ENCODE measurements at regions not wholly inside any gene's neighbourhood (a gene's known extent, or its start where the extent isn't known, plus 50 kb on each side); places are given as distances from the start of the nearest gene placed in this dataset.
A peak's percentile ranks its signal among the peaks of the same experiment; 100 is the strongest.
"Not testable (repeated sequence)": the region's sequence is repeated elsewhere in the genome, so short reads cannot be mapped to it uniquely, and the experiment has no call there.

DNA sequence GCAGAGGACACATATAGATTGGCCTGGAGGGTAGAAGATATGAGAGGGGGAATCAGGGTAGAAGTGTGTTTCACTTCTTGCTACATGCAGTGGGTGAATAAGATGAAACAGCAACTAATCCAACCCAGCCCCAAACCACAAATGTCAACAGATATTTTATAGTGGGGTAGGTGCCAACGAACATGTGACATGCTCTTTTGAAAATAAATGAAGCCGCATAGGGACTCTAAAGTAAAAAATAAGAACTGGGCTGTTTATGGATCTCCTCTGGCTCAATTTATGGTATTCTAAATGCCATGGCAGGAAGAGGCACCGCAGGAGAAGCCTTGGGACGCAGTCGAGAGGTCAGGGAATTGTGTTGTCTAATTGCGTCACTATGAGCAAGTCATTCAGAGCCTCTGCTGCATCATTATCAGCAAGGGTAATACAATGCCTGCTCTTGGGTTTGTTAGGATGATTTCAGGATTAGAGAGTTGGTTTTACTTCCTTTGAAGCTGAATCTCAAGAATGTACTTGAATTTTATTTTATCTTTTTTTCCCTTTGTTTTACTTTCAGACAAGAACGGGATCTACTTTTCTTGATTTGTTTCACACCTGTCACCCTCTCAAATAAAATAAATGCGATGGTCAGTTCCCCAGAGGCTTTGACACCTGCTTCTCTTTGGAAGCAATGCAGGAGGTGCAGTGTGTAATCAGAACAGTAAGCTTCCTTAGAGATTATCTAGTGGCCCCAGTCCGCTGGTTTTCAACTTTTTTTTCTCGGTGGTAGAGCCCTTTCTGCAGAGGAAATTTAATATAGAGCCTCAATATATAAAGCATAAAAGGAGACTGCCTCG lies 375.6 kb upstream of the CLINT1 start:
- no peak for DNase-seq

DNA sequence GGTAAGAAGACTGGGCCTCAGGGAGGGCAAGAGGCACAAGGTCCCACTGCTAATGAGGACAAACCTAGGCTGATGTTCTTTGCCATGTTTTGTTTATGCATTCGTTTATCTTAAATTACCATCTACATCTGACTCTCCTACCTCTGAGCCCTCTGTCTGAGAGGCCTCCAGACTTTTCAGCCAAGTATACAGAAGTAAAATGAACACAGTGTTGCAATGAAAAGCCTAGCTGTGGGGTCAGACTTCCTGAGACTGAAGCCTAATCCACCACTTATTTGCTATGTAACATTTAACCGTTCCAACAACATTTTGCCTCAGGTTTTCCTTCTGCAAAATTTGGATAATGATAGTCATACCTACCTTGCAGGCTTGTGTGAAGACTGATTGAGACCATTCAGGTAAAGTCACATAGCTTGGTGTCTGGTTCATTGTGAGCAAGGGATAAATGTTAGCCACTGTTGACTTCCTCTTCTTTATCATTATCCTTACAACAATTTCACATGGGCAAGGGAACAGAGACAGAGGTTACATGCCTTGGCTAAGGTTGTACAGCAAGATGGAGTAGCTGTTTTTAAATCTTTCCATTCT lies 374.9 kb upstream of the CLINT1 start:
- no peak for DNase-seq

DNA sequence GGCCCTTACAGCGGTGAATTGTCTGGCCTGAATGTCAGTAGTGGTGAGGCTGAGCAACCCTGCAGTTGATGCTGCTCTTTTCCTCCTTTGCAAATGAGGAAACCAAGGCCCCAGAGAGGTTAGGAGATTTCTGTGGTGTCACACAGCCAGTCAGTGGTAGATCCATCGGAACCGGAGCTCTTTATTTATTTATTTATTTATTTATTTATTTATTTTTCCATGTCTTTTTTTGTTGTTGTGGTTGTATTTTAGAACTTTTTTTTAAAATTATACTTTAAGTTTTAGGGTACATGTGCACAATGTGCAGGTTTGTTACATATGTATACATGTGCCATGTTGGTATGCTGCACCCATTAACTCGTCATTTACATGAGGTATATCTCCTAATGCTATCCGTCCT lies 368.4 kb upstream of the CLINT1 start:
- not testable (repeated sequence) for DNase-seq

DNA sequence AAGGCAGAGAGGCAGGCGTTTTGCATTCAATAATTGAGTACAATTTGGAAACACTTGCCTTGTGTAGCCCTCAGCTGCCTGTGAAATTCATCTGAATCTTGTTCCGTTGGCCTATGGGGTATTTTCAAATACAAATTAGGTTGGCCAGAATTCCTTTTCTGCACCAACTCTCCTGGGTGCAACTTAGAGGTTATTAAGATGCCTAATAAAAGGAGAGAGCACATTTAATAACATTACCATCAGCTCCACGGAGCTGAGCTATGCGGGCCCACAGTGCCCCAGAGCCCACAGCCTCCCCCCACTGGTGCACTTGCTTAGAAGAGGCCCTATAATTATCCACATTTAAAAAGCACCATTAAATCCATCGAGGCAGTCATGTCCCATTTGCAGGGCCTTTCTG lies 367.6 kb upstream of the CLINT1 start:
- no peak for DNase-seq

DNA sequence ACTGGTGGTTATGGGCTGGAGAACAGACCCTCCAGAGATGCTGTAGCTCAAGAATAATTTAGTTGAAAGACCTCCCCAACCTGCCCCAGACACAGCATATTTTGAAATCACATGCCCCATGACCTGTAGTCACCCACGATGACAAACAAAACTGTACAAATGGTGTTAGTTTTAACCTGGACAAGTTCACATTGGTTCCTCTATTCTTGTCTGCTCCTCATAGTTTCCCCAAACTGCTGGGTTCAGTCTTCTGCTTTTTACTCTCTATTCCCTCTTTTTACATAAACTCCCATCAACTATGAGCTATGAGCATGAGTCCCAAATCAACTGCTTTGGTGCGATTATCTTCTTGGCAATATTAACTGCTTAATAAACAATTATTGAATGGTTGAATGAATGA lies 365.3 kb upstream of the CLINT1 start:
- peak; percentile 9 for DNase-seq

DNA sequence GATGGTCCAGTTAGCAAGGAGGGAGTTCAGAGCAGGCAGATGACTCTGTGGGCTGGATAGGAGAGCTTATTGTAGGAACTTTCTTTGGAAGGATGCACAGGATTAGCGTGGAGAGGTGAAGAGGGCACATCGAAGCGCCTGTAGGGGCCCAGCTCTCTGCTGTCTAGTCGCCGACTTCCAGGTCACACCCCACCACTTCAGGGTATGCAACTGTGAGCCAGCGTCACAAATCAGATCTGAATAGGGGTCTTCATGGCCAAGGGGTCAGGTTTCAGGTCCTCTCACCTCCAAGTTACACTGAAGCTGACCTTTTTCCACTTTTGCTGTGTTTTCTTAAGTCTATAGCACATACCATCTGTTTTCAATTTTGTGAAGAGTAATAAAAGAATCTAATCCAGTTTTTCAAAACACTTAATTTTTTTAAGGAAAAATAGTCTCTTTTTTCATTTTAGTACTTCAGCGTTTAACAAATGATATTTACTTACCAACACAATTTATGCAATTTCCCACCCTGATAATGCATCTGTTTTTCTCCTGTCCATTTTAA lies 364.2 kb upstream of the CLINT1 start:
- DNase-seq, result no peak

DNA sequence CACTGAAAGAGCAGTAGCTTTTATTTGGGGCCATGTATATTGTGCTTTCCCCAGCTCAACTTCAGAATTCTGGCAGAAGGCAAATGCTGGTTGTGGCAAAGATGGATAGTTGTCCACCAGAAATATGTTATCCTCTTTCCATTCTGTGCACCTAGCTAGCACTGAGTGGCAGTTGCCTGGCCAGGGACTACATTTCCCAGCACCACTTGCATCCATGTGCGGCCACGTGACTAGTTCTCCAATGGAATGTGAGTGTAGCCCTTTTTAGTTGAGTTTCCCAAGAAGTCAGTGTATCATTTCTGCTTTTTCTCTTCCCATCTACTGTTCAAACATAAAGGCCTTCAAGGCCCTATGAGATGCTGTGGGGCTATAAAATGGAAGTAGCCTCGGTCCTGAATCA lies 354.0 kb upstream of the CLINT1 start:
- no peak for DNase-seq

DNA sequence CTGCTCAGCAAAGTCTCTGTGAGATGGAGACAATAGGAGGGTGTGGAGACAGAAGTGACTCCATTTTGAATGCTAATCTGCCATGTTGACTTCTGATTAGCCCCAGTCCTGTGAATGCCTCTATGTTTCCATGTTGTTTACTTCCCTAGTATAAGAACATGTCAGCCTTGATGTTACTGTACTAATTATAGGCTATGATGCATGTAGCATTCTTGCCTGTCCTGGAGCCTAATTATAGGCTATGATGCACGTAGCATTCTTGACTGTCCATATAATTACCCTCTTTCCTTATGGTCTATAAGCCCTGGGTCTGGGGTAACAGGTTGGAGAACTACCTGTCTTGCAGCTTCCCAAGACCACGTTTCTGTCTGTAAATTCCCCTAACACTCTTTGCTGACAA lies 353.3 kb upstream of the CLINT1 start:
- no peak for DNase-seq

DNA sequence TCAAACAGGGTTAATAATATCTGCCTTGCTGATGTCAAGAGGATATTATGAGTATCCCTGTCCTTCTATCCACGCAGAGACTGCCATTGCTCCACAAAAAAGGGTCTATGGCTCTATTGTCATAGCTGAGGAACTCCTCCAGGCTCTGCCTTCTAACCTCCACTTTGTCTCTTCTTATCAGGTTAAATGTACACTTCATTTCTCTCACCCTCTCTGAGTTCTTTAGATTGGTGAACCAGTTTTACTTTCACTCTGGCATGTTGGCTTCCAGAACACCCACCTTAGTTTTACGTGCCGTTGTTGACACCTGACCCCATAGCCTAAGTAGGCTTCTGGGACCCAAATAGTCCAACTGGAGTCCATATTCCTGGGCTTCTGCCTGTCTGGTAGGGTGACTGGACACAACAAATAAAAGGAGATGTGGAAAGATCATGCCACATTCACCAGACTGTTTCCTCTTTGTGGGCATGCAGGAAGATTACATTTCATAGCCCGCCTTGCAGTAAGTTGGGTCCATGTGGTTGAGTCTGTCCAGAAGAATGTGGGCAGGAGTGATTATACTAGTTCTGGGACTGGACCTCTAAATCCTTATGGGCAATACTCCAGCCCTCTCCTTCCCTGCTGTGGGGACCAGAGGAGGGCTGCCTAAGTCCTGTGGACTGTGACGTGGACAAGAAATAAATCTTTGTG lies 350.4 kb upstream of the CLINT1 start:
- DNase-seq, result no peak

DNA sequence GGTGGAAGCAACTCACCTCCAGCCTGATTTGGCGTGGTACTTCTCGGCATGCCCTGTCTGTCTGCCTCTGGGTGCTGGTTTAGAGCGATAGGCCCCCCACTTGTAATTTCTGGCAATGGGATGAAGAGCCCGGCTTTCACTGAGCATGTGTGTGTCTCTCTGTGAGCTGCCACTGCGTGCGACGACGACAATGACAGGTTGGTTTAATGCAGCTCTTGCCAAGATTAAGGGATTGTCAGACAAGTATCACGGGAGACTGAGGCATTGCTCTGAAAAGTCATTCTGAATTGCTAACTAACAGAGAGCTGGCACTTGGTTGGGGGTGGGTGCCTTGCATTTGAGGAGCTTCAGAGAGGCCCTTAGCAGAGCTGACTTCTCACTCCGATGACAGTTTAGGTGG lies 348.8 kb upstream of the CLINT1 start:
- no peak for DNase-seq

DNA sequence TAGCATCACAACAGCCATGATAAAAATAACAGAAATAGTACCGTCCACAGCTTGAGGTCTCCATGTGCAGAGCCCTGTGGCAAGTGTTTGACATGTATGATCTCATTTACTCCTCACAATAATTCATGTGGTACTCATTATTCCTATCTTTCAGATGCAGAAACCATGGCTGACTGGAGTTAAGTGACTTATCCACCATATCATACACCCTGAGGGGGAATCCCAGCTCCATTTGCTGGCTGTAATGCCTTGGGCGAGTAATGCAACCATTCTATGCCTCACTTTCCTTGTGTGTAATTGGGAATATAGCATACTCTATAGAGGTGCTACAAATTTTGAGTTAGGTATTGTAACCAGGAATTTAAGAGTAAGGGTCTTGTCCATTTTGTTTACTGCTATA lies 347.0 kb upstream of the CLINT1 start:
- no peak for DNase-seq

DNA sequence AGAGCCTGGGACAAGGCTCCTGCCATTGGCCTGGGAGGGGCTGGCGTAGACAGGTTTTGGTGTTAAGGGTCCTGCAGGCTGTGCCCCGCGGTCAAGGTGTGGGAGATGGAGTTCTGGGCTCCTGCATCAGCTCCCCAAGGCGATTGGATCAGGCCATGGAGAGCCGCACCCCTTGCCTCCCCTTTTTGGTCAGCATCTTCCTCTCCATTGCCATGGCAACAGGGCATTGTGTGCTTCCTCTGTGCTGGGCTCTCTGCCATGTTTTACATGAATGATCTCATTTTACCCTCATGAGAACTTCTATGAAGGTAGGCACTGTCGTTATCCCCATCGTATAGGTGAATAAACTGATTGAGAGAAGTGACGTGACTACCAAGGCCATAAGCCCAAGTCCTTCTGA lies 344.3 kb upstream of the CLINT1 start:
- DNase-seq, result no peak

DNA sequence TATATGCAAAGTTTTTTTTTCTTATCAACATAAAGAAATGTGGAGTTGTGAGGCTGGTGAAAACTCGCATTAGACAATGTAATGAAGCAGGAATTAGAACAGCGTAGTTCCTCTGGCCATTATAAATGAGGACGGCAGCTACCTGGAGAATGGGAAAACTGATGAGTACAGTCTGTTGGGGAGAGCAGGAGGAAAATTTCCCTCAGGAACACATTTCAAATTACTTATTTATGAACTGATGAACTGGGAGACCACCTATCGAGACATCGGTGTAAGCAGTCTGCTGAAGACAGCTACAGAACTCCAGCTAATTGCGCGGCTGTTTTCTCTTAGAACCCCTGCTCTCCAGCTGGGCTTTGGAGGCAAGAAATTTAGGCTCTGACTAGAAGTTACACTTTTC lies 343.9 kb upstream of the CLINT1 start:
- no peak for DNase-seq

DNA sequence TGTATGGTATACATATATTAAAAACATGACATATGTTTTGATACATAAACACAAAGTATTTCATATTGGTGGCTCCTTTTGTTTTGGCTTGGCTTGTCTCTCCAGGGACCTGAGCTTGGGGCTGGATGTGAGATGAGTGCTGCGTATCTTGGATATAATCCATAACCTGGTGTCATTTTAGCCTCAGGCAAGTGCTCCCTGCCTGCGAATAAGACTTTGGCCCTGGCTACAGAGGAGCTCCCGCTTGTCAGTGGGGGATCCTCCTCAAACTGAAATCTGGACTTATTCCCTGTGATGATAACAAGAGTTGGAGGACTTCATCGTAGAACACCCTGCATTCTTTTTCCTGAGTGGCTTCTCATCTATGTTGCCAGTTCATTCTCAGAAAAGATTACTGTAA lies 341.7 kb upstream of the CLINT1 start:
- no peak for DNase-seq

DNA sequence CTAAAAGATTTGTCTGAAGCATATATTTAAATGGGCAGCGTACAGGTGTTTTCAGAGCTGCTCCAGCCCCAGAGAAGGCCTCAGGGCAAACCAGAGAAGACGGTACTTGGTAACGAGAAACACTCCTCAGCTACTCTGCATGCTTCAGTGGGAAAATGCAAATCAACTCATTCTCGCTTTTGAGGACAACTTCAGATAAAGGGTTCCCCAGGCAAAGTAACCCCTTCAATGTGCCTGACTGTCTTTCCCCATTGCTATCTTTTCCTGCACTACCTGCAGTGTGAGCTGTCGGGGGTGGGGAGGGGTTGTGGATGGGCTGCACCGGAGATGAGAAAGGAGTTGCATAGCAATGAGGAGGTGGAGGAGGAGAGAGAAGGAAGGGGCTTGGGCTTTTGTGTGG lies 339.7 kb upstream of the CLINT1 start:
- DNase-seq, result peak; percentile 7

DNA sequence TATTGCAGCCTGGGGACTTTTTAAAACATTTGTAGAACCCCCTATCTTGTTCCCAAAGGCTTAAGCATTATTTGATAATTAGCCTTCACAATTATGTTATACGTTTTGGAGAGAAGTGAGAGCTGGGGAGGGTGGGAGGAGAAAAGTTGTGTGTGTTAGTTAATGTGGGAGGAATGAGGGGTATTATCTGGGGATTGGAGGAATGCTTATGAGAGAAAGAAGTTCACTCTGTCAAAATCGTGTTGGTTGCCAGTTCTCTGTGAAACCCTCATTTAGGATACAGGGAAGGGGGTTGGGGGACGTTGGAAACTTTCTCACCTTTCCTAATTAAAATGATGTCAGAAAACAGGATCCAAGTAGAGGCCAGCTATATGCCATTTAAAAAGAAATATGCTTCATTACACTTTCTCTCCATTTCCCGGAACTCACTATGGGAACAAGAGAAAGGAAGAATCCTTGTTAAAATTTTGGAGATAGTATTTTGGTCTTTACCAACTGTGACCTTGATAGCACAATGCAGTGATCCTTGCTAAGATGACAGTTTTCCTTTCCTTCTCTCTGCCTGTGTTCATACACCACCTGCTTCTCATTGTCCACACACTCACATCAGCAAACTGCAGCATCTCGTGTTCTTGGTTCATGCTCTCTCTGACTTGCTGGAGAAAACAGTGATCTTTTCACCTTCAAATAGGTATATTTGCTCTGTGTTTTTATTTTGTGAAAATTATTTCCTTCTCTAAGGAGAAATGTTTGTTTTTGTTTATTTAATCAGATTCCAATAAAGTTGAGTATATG lies 336.7 kb upstream of the CLINT1 start:
- DNase-seq, result no peak

DNA sequence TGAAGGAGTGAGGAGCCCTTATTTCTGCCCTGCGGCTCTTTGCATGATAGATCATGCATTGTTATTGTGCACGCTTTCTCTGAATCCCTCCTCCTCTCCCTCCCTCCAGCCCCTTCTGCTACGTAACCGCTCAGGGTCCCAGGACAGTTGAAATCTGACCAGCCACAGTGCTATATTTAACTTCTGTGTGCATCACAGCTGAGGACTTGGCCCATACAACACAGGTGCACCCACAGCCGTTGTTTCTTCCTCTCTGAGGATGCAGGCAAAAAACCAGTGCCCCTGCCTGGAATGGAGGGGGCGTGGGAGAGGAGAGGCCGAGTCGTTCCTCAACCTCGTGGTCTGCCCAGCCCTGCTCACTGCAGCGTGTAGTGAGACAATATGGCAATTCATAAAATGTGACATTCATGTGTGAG lies 335.6 kb upstream of the CLINT1 start:
- peak; percentile 29 for DNase-seq

DNA sequence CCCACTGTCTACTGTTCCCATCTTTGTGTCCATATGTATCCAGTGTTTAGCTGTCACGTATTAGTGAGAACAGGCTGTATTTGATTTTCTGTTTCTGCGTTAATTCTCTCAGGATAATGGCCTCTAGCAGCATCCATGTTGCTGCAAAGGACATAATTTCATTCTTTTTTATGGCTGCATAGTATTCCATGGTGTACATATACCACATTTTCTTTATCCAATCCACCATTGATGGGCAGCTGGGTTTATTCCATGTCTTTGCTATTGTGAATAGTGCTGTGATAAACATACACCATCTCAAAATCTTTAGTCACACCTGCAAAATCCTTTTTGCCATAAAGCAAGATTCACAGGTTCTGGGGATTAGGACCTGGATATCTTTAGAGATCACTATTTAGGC lies 334.4 kb upstream of the CLINT1 start:
- DNase-seq, result not testable (repeated sequence)

DNA sequence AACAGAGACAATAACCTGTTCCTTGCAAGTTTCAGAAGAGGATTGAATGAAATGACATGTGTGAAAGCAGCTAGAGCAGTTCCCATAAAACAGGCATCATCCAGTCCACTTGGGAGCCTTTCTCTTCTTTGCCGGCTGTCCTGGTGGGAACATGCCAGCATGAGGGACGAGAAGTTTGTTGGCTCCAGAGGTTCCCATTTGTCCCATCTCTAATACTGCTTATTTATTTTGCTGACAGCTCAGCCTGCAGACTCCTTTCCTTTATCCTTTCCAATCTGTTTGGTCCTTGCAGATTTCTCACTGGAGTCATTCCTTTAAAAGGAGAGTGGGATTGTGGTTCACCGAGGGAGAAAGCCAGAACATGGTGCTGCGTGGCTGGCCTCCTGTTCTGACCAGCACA lies 321.5 kb upstream of the CLINT1 start:
- no peak for DNase-seq

DNA sequence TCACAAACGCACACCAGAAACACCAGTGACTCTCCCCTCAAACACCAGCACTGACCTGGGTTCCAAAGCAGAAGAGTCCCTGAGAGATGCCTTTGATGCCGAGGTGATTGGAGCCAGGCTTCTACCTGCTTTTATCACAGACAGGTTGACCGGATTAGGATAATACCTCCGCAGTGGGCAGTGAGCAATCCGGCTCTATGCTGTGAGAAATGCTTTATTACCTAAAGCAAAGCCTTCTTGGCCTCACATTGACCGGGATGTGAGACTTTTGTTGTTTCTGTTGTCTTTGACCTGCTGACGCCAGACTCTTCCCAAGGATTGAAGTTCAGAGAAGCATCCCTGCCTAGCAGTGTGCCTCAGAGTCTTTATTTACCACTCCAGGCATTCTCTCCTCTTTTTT lies 320.3 kb upstream of the CLINT1 start:
- DNase-seq, result no peak

DNA sequence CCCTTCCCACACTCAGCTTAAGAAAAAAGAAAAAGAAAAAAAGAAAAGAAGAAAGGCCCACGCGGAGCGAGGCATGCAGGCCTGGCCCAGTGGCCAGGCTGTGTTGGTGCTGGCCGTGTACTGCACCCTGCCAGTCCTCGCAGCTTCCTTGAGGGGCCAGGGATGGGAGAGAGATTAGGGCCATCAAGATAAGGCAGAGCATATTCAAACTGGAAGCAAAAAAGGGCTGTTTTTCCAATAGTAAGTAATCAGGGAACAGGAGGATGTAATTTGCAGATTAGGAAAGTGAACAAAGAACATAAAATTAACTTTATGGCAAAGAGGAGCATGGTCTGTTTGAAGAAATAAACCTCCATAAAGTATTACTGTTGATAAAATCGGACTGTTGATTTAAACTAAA lies 319.6 kb upstream of the CLINT1 start:
- no peak for DNase-seq

DNA sequence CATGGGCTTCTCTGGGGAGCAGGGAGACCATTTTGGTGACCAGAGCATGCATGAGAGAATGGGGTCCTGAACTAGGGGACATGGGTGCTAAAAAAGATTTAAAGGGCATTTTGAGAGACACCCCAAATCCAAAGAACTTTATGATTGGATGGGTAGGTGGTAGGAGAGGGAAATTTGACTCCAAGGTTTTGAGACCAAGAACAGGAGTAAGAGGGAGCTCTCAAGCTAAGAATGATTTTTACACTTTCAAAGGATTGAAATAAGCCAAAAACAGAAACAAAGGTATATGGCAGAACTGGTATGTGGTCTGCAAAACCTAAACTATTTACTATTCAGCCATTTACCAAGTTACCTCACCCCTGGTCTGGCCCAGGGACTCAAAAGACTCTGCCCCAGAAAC lies 318.2 kb upstream of the CLINT1 start:
- no peak for DNase-seq

DNA sequence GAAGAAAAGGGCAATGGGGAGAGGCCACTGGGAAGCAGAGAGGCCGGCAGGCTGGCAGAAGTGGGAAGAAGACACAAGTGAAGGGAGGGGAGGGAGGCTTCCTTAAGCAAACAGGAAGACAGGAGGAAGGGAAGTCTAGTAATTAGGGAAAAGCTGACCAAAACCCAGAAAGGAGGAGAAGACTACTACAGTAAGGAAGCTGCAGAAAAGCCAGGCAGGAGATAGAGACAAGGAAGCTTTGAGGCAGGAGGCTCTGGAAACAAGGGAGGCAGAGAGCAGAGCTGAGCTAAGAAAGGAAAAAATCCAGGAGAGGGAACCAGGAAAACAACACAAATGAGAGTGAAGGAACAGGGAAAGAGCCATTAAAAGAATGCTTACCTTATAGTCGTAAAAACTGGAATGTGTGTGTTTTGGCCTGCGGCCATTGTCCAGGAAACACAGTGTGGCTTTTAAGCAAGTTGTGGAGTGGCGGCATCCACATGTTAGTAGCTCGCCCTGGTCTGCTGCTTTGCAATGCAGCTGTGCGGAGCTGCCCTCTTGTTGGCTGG lies 317.1 kb upstream of the CLINT1 start:
- DNase-seq, result no peak

All from CD4-positive, alpha-beta T cell treated with Interferon gamma for 1 hour (primary cell).